Activated CD8-positive, alpha-beta memory T cell treated with anti-CD3 and anti-CD28 coated beads for 4 hours (primary cell): ENCODE measurements at regions not wholly inside any gene's neighbourhood (a gene's known extent, or its start where the extent isn't known, plus 50 kb on each side); places are given as distances from the start of the nearest gene placed in this dataset.
"Not testable (repeated sequence)": the region's sequence is repeated elsewhere in the genome, so short reads cannot be mapped to it uniquely, and the experiment has no call there.

Source experiments
- DNase-seq, 2 donors: peaks; one replicate each; pipeline ENCODE4 v3.0.0-alpha.2; 2020; ENCODE audit warnings: low read depth in 2 of 2

GRCh38 chr3:20480786-20481365, 294.9 kb upstream of the SGO1 start:
- DNase-seq = no peak

- DNase-seq = no peak
Measured at GRCh38 chr3:20478436-20478835, 292.4 kb upstream of the SGO1 start.

- not testable (repeated sequence) for DNase-seq
Measured at GRCh38 chr3:20464237-20464636, 278.2 kb upstream of the SGO1 start.

GRCh38 chr3:20462723-20463122, 276.7 kb upstream of the SGO1 start:
- no peak for DNase-seq

GRCh38 chr3:20462226-20462625, 276.2 kb upstream of the SGO1 start:
- no peak for DNase-seq

- no peak for DNase-seq
Measured at GRCh38 chr3:20458994-20459716, 273.1 kb upstream of the SGO1 start.

- DNase-seq = no peak
Measured at GRCh38 chr3:20456511-20456910, 270.5 kb upstream of the SGO1 start.

GRCh38 chr3:20451170-20451569, 265.2 kb upstream of the SGO1 start:
- no peak for DNase-seq

- DNase-seq = no peak
Measured at GRCh38 chr3:20450611-20451010, 264.6 kb upstream of the SGO1 start.

GRCh38 chr3:20442846-20443245, 256.8 kb upstream of the SGO1 start:
- no peak for DNase-seq

- DNase-seq = not testable (repeated sequence)
Measured at GRCh38 chr3:20427268-20427667, 241.3 kb upstream of the SGO1 start.

GRCh38 chr3:20425138-20425537, 239.1 kb upstream of the SGO1 start:
- no peak for DNase-seq

GRCh38 chr3:20424086-20424485, 238.1 kb upstream of the SGO1 start:
- no peak for DNase-seq

GRCh38 chr3:20422391-20422790, 236.4 kb upstream of the SGO1 start:
- DNase-seq = no peak

- no peak for DNase-seq
Measured at GRCh38 chr3:20417388-20418108, 231.5 kb upstream of the SGO1 start.

- DNase-seq = no peak
Measured at GRCh38 chr3:20406611-20407011, 220.6 kb upstream of the SGO1 start.

GRCh38 chr3:20405744-20406143, 219.7 kb upstream of the SGO1 start:
- no peak for DNase-seq

GRCh38 chr3:20405231-20405630, 219.2 kb upstream of the SGO1 start:
- DNase-seq = no peak

GRCh38 chr3:20404741-20405100, 218.7 kb upstream of the SGO1 start:
- no peak for DNase-seq

GRCh38 chr3:20403986-20404740, 218.2 kb upstream of the SGO1 start:
- no peak for DNase-seq

- no peak for DNase-seq
Measured at GRCh38 chr3:20401253-20401652, 215.2 kb upstream of the SGO1 start.

GRCh38 chr3:20400686-20401085, 214.7 kb upstream of the SGO1 start:
- DNase-seq = no peak
